CD4-positive, CD25-positive, alpha-beta regulatory T cell (primary cell): ENCODE measurements at regions not wholly inside any gene's neighbourhood (a gene's known extent, or its start where the extent isn't known, plus 50 kb on each side); places are given as distances from the start of the nearest gene placed in this dataset.
"Not testable (repeated sequence)": the region's sequence is repeated elsewhere in the genome, so short reads cannot be mapped to it uniquely, and the experiment has no call there.

Experiments used
- ATAC-seq, 2 donors: fragments of 150-1000 bp; cut with Tn5 transposase; one replicate each; pipeline ENCODE4 v1.10.0; 2021; ENCODE audit warnings: low read depth in 2 of 2, moderate number of reproducible peaks in 2 of 2, moderate library complexity in 1 of 2
- DNase-seq, 3 donors: peaks; one replicate each; pipeline versions ENCODE4 v3.0.0 to v3.0.0-alpha.2; 2012 to 2022; ENCODE audit warnings: mixed read lengths in 1 of 3
- H3K27ac ChIP-seq: one replicate; pipeline ENCODE4 v1.7.0; 2013; ENCODE audit warnings: mild to moderate bottlenecking, low read length; ENCODE audit not compliant: insufficient read depth, poor library complexity, severe bottlenecking
- H3K27me3 ChIP-seq: one replicate; pipeline ENCODE4 v1.7.0; 2013; ENCODE audit warnings: low read length; ENCODE audit not compliant: control insufficient read depth, insufficient read depth
- H3K36me3 ChIP-seq: one replicate; pipeline ENCODE4 v1.7.0; 2013; ENCODE audit warnings: mild to moderate bottlenecking, low read length, moderate library complexity; ENCODE audit not compliant: control insufficient read depth, insufficient read depth
- H3K4me1 ChIP-seq: 2 replicates; pipeline ENCODE4 v1.7.0; 2013; ENCODE audit warnings: mild to moderate bottlenecking, low read length; ENCODE audit not compliant: insufficient read depth, control insufficient read depth, poor library complexity, severe bottlenecking
- H3K4me3 ChIP-seq: one replicate; pipeline ENCODE4 v1.7.0; 2013; ENCODE audit warnings: low read depth, mild to moderate bottlenecking, low read length, moderate library complexity
- H3K9me3 ChIP-seq, 2 experiments: 1 replicate in 1 of 2; 2 replicates in 1 of 2; pipeline ENCODE4 v1.7.0; 2013; ENCODE audit warnings: low read length in 2 of 2, mild to moderate bottlenecking in 1 of 2, moderate library complexity in 1 of 2; ENCODE audit not compliant: control insufficient read depth in 2 of 2
- H3K27ac Mint-ChIP-seq, 3 donors: one replicate each; pipeline ENCODE4 v1.8.0; 2020 to 2022; ENCODE audit warnings: mild to moderate bottlenecking in 3 of 3, mixed read lengths in 3 of 3, moderate library complexity in 2 of 3
- H3K27me3 Mint-ChIP-seq: one replicate; pipeline ENCODE4 v1.8.0; 2022; ENCODE audit warnings: mild to moderate bottlenecking, mixed read lengths
- H3K36me3 Mint-ChIP-seq: one replicate; pipeline ENCODE4 v1.8.0; 2020; ENCODE audit warnings: mixed read lengths
- H3K4me1 Mint-ChIP-seq, 4 donors: one replicate each; pipeline ENCODE4 v1.8.0; 2020 to 2022; ENCODE audit warnings: mixed read lengths in 4 of 4, mild to moderate bottlenecking in 1 of 4
- H3K4me3 Mint-ChIP-seq, 4 donors: one replicate each; pipeline ENCODE4 v1.8.0; 2020 to 2022; ENCODE audit warnings: mild to moderate bottlenecking in 4 of 4, mixed read lengths in 4 of 4, moderate library complexity in 3 of 4
- H3K9me3 Mint-ChIP-seq, 7 donors: one replicate each; pipeline ENCODE4 v1.8.0; 2020 to 2022; ENCODE audit warnings: mixed read lengths in 7 of 7, mild to moderate bottlenecking in 3 of 7, moderate library complexity in 2 of 7

- Mint-ChIP-seq H3K9me3 (peaks cover 0 to 3% (median 0%) of the 10 kb centered on the region in 7 donors), H3K27me3 (peaks cover 5% of the 10 kb centered on the region), H3K4me1 (peaks cover 11 to 36% (median 17%) of the 10 kb centered on the region in 4 donors), H3K4me3 (no peak overlapping the region), H3K36me3 (peaks cover 3% of the 10 kb centered on the region), H3K27ac (no peak overlapping the region)
- H3K27ac ChIP-seq = no peak overlapping the region
- no peaks in the 10 kb centered on the region for H3K27me3 ChIP-seq
- no peaks in the 10 kb centered on the region for H3K36me3 ChIP-seq
- ATAC-seq = no peak
- no peaks in the 10 kb centered on the region for H3K9me3 ChIP-seq
- no peak for DNase-seq
- H3K4me3 ChIP-seq = no peak overlapping the region
- H3K4me1 ChIP-seq = peaks cover 9% of the 10 kb centered on the region
Observed at GRCh38 chr3:18562364-18563154, 137.4 kb upstream of the SATB1 start.

GRCh38 chr3:18559331-18559842 lies 134.2 kb upstream of the SATB1 start:
- peaks cover 11 to 39% (median 16%) of the 10 kb centered on the region in 4 donors for H3K4me1 Mint-ChIP-seq
- peak; percentile 52 to 58 for ATAC-seq
- Histone ChIP-seq H3K27me3 (no peaks in the 10 kb centered on the region), H3K4me1 (peaks cover 9% of the 10 kb centered on the region), H3K4me3 (peak overlapping the region; percentile 10), H3K36me3 (no peaks in the 10 kb centered on the region), H3K9me3 (no peaks in the 10 kb centered on the region), H3K27ac (no peak overlapping the region)
- no peaks in the 10 kb centered on the region for H3K9me3 Mint-ChIP-seq
- peak overlapping the region in 2 of 3 donors; percentile 21 to 96 for H3K27ac Mint-ChIP-seq
- H3K4me3 Mint-ChIP-seq = peak overlapping the region in 1 of 4 donors; percentile 33
- H3K27me3 Mint-ChIP-seq = peaks cover 5% of the 10 kb centered on the region
- DNase-seq = peak; percentile 17 to 64 (median 39)
- H3K36me3 Mint-ChIP-seq = peaks cover 3% of the 10 kb centered on the region

DNA sequence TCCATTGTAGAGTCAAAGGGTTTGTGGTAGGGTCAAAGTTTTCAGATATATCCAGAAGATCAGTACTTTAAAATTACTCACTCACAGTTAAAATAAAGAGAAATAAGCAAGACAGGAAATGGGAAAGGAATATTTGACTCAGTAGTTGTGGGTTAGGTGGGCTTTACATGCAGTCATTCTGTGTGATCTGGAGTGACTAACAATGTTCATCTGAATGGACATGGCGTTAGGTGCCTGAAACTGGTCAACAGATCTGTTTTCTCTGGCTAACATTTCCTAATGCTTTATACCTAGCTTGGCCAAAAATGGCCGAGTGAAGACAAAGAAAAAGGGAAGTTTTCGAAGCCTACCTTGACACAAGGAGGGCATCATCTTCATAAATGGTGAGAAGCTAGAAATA lies 133.4 kb upstream of the SATB1 start:
- H3K36me3 ChIP-seq = no peaks in the 10 kb centered on the region
- DNase-seq (no peak), ATAC-seq (no peak)
- H3K9me3 ChIP-seq = no peaks in the 10 kb centered on the region
- peak overlapping the region in 1 of 3 donors; percentile 12 for H3K27ac Mint-ChIP-seq
- peaks cover 11 to 39% (median 16%) of the 10 kb centered on the region in 4 donors for H3K4me1 Mint-ChIP-seq
- peaks cover 5% of the 10 kb centered on the region for H3K27me3 Mint-ChIP-seq
- H3K27me3 ChIP-seq = no peaks in the 10 kb centered on the region
- peaks cover 3% of the 10 kb centered on the region for H3K36me3 Mint-ChIP-seq
- H3K27ac ChIP-seq = no peak overlapping the region
- H3K4me3 ChIP-seq = no peak overlapping the region
- H3K4me1 ChIP-seq = peaks cover 9% of the 10 kb centered on the region
- no peaks in the 10 kb centered on the region for H3K9me3 Mint-ChIP-seq
- H3K4me3 Mint-ChIP-seq = no peak overlapping the region

DNA sequence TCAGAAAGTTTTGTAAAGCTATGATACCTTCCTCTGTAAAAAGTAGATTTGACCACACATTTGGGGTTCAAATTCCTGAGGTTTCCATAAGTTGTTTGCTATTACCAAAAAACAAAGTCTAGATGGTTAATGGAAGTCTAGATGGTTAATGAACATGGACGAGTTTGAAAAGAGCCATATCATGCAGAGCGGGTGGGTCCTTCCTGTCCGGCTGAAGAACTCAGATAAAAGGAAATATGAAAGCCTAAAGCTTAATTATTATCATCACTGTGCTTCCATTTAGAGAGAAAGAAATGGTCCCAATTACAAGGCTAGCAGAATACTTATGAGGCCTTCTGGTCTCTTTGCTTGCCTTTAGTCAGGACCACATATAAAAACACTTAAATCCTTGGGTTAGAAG lies 132.1 kb upstream of the SATB1 start:
- peaks cover 3% of the 10 kb centered on the region for H3K36me3 Mint-ChIP-seq
- DNase-seq = peak in 1 of 3 donors; percentile 41

DNA sequence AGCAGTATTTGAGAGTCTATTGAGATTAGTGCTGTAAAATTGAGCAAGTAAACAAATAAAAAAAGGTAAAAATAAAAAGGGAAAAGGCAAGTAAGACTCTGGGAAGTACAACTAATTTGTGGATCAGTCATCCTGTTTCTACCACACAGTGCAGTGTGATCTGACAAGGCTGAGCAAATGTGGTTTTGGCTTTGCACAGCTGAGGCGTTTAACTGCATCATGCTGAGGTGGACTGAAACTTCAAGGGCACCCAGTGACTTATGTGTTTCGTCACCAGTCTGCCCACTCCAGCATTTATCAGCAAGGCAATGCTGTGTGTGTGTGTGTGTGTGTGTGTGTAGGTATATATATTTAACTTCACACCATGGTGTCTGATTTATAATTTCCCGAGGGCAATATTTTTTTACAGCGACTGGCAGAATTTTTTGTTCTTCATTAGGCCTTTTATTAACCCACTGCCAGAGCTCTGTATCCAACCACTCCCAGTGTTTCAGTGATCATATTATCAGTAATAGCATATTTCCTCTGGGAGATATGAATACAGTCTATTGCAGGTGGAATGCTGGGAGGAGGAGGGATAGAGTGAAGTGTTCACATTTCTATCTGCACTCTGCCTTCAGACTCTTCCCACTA lies 131.5 kb upstream of the SATB1 start:
- Histone ChIP-seq H3K4me3 (no peak overlapping the region), H3K27me3 (no peaks in the 10 kb centered on the region), H3K27ac (no peak overlapping the region), H3K36me3 (no peaks in the 10 kb centered on the region), H3K4me1 (peaks cover 9% of the 10 kb centered on the region), H3K9me3 (no peaks in the 10 kb centered on the region)
- ATAC-seq = peak; percentile 41 to 64
- Mint-ChIP-seq H3K36me3 (peaks cover 3% of the 10 kb centered on the region), H3K4me1 (peaks cover 11 to 37% (median 16%) of the 10 kb centered on the region in 4 donors), H3K27me3 (peaks cover 5% of the 10 kb centered on the region), H3K27ac (no peak overlapping the region), H3K9me3 (no peaks in the 10 kb centered on the region), H3K4me3 (no peak overlapping the region)
- peak; percentile 7 to 71 (median 10) for DNase-seq

More for the DNA sequence above, 132.1 kb upstream of the SATB1 start:
- Histone ChIP-seq H3K4me1 (peaks cover 9% of the 10 kb centered on the region), H3K27ac (no peak overlapping the region), H3K9me3 (no peaks in the 10 kb centered on the region), H3K36me3 (no peaks in the 10 kb centered on the region), H3K4me3 (no peak overlapping the region), H3K27me3 (no peaks in the 10 kb centered on the region)
- H3K27ac Mint-ChIP-seq = peak overlapping the region in 1 of 3 donors; percentile 33
- H3K9me3 Mint-ChIP-seq = no peaks in the 10 kb centered on the region
- H3K4me3 Mint-ChIP-seq = no peak overlapping the region
- ATAC-seq = no peak
- H3K27me3 Mint-ChIP-seq = peaks cover 5% of the 10 kb centered on the region
- H3K4me1 Mint-ChIP-seq = peaks cover 11 to 39% (median 16%) of the 10 kb centered on the region in 4 donors

- Mint-ChIP-seq H3K27ac (no peak overlapping the region), H3K27me3 (peaks cover 4% of the 10 kb centered on the region), H3K36me3 (peaks cover 3% of the 10 kb centered on the region), H3K4me3 (no peak overlapping the region), H3K4me1 (peaks cover 11 to 36% (median 15%) of the 10 kb centered on the region in 4 donors), H3K9me3 (no peaks in the 10 kb centered on the region)
- H3K36me3 ChIP-seq = no peaks in the 10 kb centered on the region
- no peaks in the 10 kb centered on the region for H3K9me3 ChIP-seq
- no peak for ATAC-seq
- no peak for DNase-seq
- H3K4me3 ChIP-seq = no peak overlapping the region
- H3K27ac ChIP-seq = no peak overlapping the region
- H3K27me3 ChIP-seq = no peaks in the 10 kb centered on the region
- H3K4me1 ChIP-seq = peaks cover 9% of the 10 kb centered on the region
Observed at GRCh38 chr3:18556001-18556408, 130.9 kb upstream of the SATB1 start.

DNA sequence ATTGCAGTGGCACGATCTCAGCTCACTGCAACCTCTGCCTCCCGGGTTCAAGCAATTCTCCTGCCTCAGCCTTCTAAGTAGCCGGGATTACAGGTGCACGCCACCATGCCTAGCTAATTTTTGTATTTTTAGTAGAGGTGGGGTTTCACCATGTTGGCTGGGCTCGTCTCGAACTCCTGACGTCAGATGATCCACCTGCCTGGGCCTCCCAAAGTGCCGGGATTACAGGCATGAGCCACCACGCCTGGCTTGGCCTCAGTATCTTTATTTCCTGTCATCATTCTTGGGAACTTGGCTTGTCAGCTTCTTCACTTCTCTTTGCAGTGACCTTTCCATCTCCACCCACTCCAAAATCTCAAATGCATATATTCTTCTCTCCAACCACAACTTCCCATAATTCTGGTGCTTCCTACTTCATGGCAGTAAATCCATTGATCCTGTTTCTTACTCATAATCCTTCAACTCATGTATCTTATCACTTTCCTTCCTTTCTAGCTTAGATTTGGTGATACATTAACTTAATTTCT lies 127.5 kb upstream of the SATB1 start:
- H3K27ac Mint-ChIP-seq, H3K9me3 Mint-ChIP-seq, DNase-seq, H3K36me3 Mint-ChIP-seq, H3K4me1 ChIP-seq, H3K4me3 ChIP-seq, H3K36me3 ChIP-seq, H3K9me3 ChIP-seq, H3K27me3 ChIP-seq, H3K4me3 Mint-ChIP-seq, H3K27me3 Mint-ChIP-seq, H3K27ac ChIP-seq, ATAC-seq: not testable (repeated sequence)
- H3K4me1 Mint-ChIP-seq = peaks cover 0 to 10% (median 6%) of the 10 kb centered on the region in 4 donors
